HepG2 (cell line): ENCODE measurements at regions not wholly inside any gene's neighbourhood (a gene's known extent, or its start where the extent isn't known, plus 50 kb on each side); places are given as distances from the start of the nearest gene placed in this dataset.

Experiments used
- ATAC-seq: fragments of 200-7000 bp; cut with Tn5 transposase; 3 replicates; pipeline ENCODE4 v1.9.1; 2020; ENCODE audit warnings: mild to moderate bottlenecking, moderate library complexity
- BruUV-seq: library from RNA; stranded (reverse); fragments of 400-500 nt; replicated peaks from 2 replicates; lab custom pipeline; 2021; lab: Mats Ljungman, UMichigan
- CTCF ChIA-PET: fragments of 300-600 bp; formaldehyde crosslinking; extraction: SDS; loops from one replicate; lab custom pipeline; 2021; ENCODE audit warnings: low total read pairs, inconsistent platforms, low intra/inter-chr PET ratio; lab: Yijun Ruan, JAX
- POLR2A ChIA-PET: fragments of 350-600 bp; sonication (Branson Sonifier 250); formaldehyde crosslinking; loops from one replicate; lab custom pipeline; 2020; ENCODE audit warnings: antibody characterized with exemption, inconsistent platforms; lab: Yijun Ruan, JAX
- DNase-seq: peaks from one replicate; pipeline ENCODE4 v3.0.0-alpha.2; 2015; ENCODE audit warnings: low spot score
- FAIRE-seq: peaks from 3 replicates; lab custom pipeline; 2011; peaks lifted over from hg19 to GRCh38; lab: Jason Lieb, UNC
- H2AFZ ChIP-seq: one replicate; pipeline ENCODE4 v1.6.1; 2011; ENCODE audit warnings: low read length, inconsistent platforms
- H3K27ac ChIP-seq: fragments of 300-600 bp; 3 replicates; pipeline ENCODE4 v1.8.0; 2011; ENCODE audit warnings: mixed run types, mild to moderate bottlenecking, mixed read lengths, low read length, inconsistent platforms; ENCODE audit not compliant: insufficient read depth; ENCODE audit errors: extremely low read length
- H3K27me3 ChIP-seq, 2 experiments: fragments of 200-600 bp in 1 of 2; 2 replicates in 1 of 2; 3 replicates in 1 of 2; pipeline versions ENCODE4 v1.6.0 to v1.8.0; 2011; ENCODE audit warnings: low read length in 2 of 2, mild to moderate bottlenecking in 2 of 2, moderate library complexity in 2 of 2, inconsistent platforms in 1 of 2; ENCODE audit not compliant: insufficient read depth in 2 of 2, control insufficient read depth in 1 of 2
- H3K36me3 ChIP-seq, 2 experiments: fragments of 200-600 bp in 1 of 2; replicated peaks in 1 of 2; 2 replicates in 1 of 2; 3 replicates in 1 of 2; pipeline versions ENCODE4 v1.5.1 to v1.8.0; 2011; ENCODE audit warnings: low read length in 2 of 2, inconsistent platforms in 1 of 2; ENCODE audit not compliant: insufficient read depth in 2 of 2, control insufficient read depth in 1 of 2
- H3K4me1 ChIP-seq: 2 replicates; pipeline ENCODE4 v1.5.1; 2012; ENCODE audit warnings: low read length, inconsistent platforms; ENCODE audit not compliant: insufficient read depth
- H3K4me2 ChIP-seq: 2 replicates; pipeline ENCODE4 v1.6.0; 2011; ENCODE audit warnings: low read depth, low read length, inconsistent platforms
- H3K4me3 ChIP-seq, 3 experiments: fragments of 200-600 bp in 1 of 3; sonication (generic), shearing (Covaris generic) in 1 of 3; replicated peaks in 1 of 3; 2 replicates each; pipeline ENCODE4 v1.5.1; 2011 to 2016; ENCODE audit warnings: low read length in 3 of 3, inconsistent platforms in 2 of 3, low read depth in 2 of 3, mild to moderate bottlenecking in 2 of 3, control low read depth in 1 of 3, mixed read lengths in 1 of 3; ENCODE audit not compliant: insufficient read depth in 1 of 3
- H3K79me2 ChIP-seq: one replicate; pipeline ENCODE4 v1.6.1; 2011; ENCODE audit warnings: low read length, inconsistent platforms; ENCODE audit not compliant: insufficient read depth
- H3K9ac ChIP-seq: 2 replicates; pipeline ENCODE4 v1.6.0; 2011; ENCODE audit warnings: mild to moderate bottlenecking, low read depth, low read length, inconsistent platforms; ENCODE audit not compliant: insufficient read depth
- H3K9me3 ChIP-seq: 2 replicates; pipeline ENCODE4 v1.5.1; 2012; ENCODE audit warnings: mild to moderate bottlenecking, low read length
- H4K20me1 ChIP-seq: 2 replicates; pipeline ENCODE4 v1.6.0; 2011; ENCODE audit warnings: inconsistent platforms, mild to moderate bottlenecking, low read length, moderate library complexity; ENCODE audit not compliant: insufficient read depth
- ATF3 ChIP-seq: sonication (generic); formaldehyde crosslinking; IDR thresholded peaks from 2 replicates; pipeline ENCODE4 v1.4.0; 2020; ENCODE audit warnings: missing genetic modification reagents
- CTCF ChIP-seq: sonication (generic); formaldehyde crosslinking; IDR thresholded peaks from 2 replicates; pipeline ENCODE4 v1.5.0; 2020; ENCODE audit warnings: mild to moderate bottlenecking, missing genetic modification reagents, moderate library complexity
- SATB2 ChIP-seq: sonication (generic); formaldehyde crosslinking; IDR thresholded peaks from 2 replicates; pipeline ENCODE4 v1.5.0; 2020; ENCODE audit warnings: missing genetic modification reagents
- SMAD3 ChIP-seq: sonication (generic); formaldehyde crosslinking; IDR thresholded peaks from 2 replicates; pipeline ENCODE4 v1.4.0; 2020; ENCODE audit warnings: missing genetic modification reagents
- STAG1 ChIP-seq: sonication (generic); formaldehyde crosslinking; IDR thresholded peaks from 2 replicates; pipeline ENCODE4 v1.4.0; 2020; ENCODE audit warnings: missing genetic modification reagents
- TBL1XR1 ChIP-seq: fragments of 150-350 bp; IDR thresholded peaks from 2 replicates; pipeline ENCODE4 v1.6.1; 2014; ENCODE audit warnings: borderline replicate concordance, low read length; ENCODE audit not compliant: partially characterized antibody
- ZEB1 ChIP-seq: IDR thresholded peaks from 2 replicates; pipeline ENCODE4 v1.6.1; 2012; ENCODE audit warnings: mild to moderate bottlenecking, low read depth, inconsistent platforms; ENCODE audit not compliant: insufficient replicate concordance
- ZNF232 ChIP-seq: sonication (generic); formaldehyde crosslinking; IDR thresholded peaks from 2 replicates; pipeline ENCODE4 v1.4.0; 2020; ENCODE audit warnings: missing genetic modification reagents, borderline replicate concordance
- ZNF569 ChIP-seq: sonication (generic); formaldehyde crosslinking; IDR thresholded peaks from 2 replicates; pipeline ENCODE4 v1.5.0; 2020; ENCODE audit warnings: mild to moderate bottlenecking, missing genetic modification reagents, moderate library complexity, borderline replicate concordance
- ZNF598 ChIP-seq: sonication (generic); formaldehyde crosslinking; IDR thresholded peaks from 2 replicates; pipeline ENCODE4 v1.5.1; 2020; ENCODE audit warnings: mild to moderate bottlenecking, missing genetic modification reagents, borderline replicate concordance
- ZNF678 ChIP-seq: sonication (generic); formaldehyde crosslinking; IDR thresholded peaks from 2 replicates; pipeline ENCODE4 v1.4.0; 2020; ENCODE audit warnings: mild to moderate bottlenecking, missing genetic modification reagents
- ZSCAN20 ChIP-seq: sonication (generic); formaldehyde crosslinking; IDR thresholded peaks from 2 replicates; pipeline ENCODE4 v1.4.0; 2020; ENCODE audit warnings: missing genetic modification reagents, mild to moderate bottlenecking, borderline replicate concordance
- WGBS: methylation state at CpG from one replicate; pipeline ENCODE4 v1.1.6; 2017; ENCODE audit warnings: low lambda C conversion rate; 5-methylcytosine and 5-hydroxymethylcytosine counted together
- in situ Hi-C: cut with HindIII; loops from 2 replicates; pipeline ENCODE4 v1.10.0; 2017; ENCODE audit warnings: low pct_unique_long_range_greater_than_20kb; ENCODE audit not compliant: extremely low pct_ligation_motif_present
- intact Hi-C: fragments of 100-400 bp; cut with micrococcal nuclease; formaldehyde crosslinking; loops from one replicate; pipeline ENCODE4 v1.10.0; 2022; ENCODE audit not compliant: unreplicated experiment
- TF ChIP-seq, protein P1 (sequence below): sonication (generic); formaldehyde crosslinking; IDR thresholded peaks from 2 replicates; pipeline ENCODE4 v1.4.0; 2020; ENCODE audit warnings: mild to moderate bottlenecking, missing genetic modification reagents

- intact Hi-C loops (loop anchor here (1.0 kb wide), 1 partner anchor 340 kb away; no protein-coding TSS in a partner anchor), in situ Hi-C loops (no loop called here)
- H3K4me1 ChIP-seq = peaks cover 11% of the 10 kb centered on the region
- no peak overlapping the region for H3K9ac ChIP-seq
- POLR2A ChIA-PET = no interaction called here
- peaks cover 7% of the 10 kb centered on the region; the same call in 1 of the 2 replicates for H3K9me3 ChIP-seq
- H4K20me1 ChIP-seq = no peaks in the 10 kb centered on the region
- TF ChIP-seq ZNF678 (CRISPR knock-in tag) (no peak), STAG1 (CRISPR knock-in tag) (peak; percentile 51), CTCF (CRISPR knock-in tag) (peak; percentile 26; the same call in 1 of the 2 replicates)
- 31% methylated on average over 1 of the region's 1 CpG for WGBS
- H3K4me3 ChIP-seq = no peak overlapping the region
- FAIRE-seq (no peak), DNase-seq (no peak), ATAC-seq (no peak)
- no TSS peak for BruUV-seq
- no peak overlapping the region for H2AFZ ChIP-seq
- no peaks in the 10 kb centered on the region for H3K36me3 ChIP-seq
- CTCF ChIA-PET = no interaction called here
- no peak overlapping the region for H3K27ac ChIP-seq
- no peak overlapping the region for H3K4me2 ChIP-seq
- no peaks in the 10 kb centered on the region for H3K79me2 ChIP-seq
- no peaks in the 10 kb centered on the region for H3K27me3 ChIP-seq
Observed at GRCh38 chr12:46682148-46682547, 143.6 kb downstream of the SLC38A4 start.

DNA sequence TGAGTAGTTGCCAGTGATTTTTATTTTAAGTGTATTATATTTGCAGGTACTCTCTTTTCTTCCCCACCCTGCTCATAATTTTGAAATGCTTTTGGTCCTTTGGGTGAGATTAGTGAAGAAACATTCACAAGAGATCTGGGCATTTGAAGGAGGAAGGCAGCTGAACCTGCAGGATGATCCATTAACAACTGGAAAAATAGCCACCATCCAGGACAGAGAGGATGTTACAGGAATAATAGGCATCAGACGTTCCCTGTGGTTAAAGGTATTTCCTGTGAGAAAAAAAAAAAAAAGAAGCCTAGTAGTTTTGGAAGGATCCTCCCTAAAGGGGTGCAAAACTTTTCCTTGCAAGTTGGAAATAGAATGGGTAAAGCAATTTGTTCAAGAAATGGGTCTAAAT, 145.3 kb downstream of the SLC38A4 start:
- CTCF ChIA-PET = no interaction called here
- TF ChIP-seq SMAD3 (no peak), ZNF232 (CRISPR knock-in tag) (no peak), ZEB1 (no peak), ATF3 (no peak), ZNF598 (no peak), ZSCAN20 (CRISPR knock-in tag) (no peak), TBL1XR1 (no peak), ZNF569 (CRISPR knock-in tag) (no peak), SATB2 (no peak)
- TF ChIP-seq, protein P1, sequence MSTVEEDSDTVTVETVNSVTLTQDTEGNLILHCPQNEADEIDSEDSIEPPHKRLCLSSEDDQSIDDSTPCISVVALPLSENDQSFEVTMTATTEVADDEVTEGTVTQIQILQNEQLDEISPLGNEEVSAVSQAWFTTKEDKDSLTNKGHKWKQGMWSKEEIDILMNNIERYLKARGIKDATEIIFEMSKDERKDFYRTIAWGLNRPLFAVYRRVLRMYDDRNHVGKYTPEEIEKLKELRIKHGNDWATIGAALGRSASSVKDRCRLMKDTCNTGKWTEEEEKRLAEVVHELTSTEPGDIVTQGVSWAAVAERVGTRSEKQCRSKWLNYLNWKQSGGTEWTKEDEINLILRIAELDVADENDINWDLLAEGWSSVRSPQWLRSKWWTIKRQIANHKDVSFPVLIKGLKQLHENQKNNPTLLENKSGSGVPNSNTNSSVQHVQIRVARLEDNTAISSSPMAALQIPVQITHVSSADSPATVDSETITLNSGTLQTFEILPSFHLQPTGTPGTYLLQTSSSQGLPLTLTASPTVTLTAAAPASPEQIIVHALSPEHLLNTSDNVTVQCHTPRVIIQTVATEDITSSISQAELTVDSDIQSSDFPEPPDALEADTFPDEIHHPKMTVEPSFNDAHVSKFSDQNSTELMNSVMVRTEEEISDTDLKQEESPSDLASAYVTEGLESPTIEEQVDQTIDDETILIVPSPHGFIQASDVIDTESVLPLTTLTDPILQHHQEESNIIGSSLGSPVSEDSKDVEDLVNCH (CRISPR knock-in tag) = no peak

More for the DNA sequence above, 145.3 kb downstream of the SLC38A4 start:
- ATAC-seq (no peak), FAIRE-seq (no peak), DNase-seq (no peak)
- in situ Hi-C loops (no loop called here), intact Hi-C loops (no loop called here)
- Histone ChIP-seq H3K4me3 (no peak overlapping the region), H3K27me3 (no peaks in the 10 kb centered on the region), H3K4me2 (no peak overlapping the region), H3K9me3 (peaks cover 7% of the 10 kb centered on the region; the same call in 1 of the 2 replicates), H3K9ac (no peak overlapping the region), H3K79me2 (no peaks in the 10 kb centered on the region), H4K20me1 (no peaks in the 10 kb centered on the region), H2AFZ (no peak overlapping the region), H3K36me3 (no peaks in the 10 kb centered on the region), H3K4me1 (peaks cover 26% of the 10 kb centered on the region), H3K27ac (no peak overlapping the region)
- POLR2A ChIA-PET = no interaction called here
- 54% methylated on average over 1 of the region's 1 CpG for WGBS
- no TSS peak for BruUV-seq
